H9 (cell line): ENCODE measurements at regions not wholly inside any gene's neighbourhood (a gene's known extent, or its start where the extent isn't known, plus 50 kb on each side); places are given as distances from the start of the nearest gene placed in this dataset.

Source experiments
- DNase-seq: peaks from one replicate; pipeline ENCODE4 v3.0.0-alpha.2; 2017
- H2AFZ ChIP-seq: one replicate; pipeline ENCODE4 v1.6.1; 2013; ENCODE audit warnings: mild to moderate bottlenecking, low read length, control low read depth, moderate library complexity
- H2AK5ac ChIP-seq: 2 replicates; pipeline ENCODE4 v1.6.1; 2013; ENCODE audit warnings: low read length, control low read depth, mixed read lengths; ENCODE audit not compliant: insufficient read length
- H2BK120ac ChIP-seq: one replicate; pipeline ENCODE4 v1.6.1; 2013; ENCODE audit warnings: low read depth, mild to moderate bottlenecking, low read length, control low read depth, inconsistent platforms; ENCODE audit not compliant: poor library complexity, severe bottlenecking
- H2BK12ac ChIP-seq: 2 replicates; pipeline ENCODE4 v1.6.1; 2013; ENCODE audit warnings: low read length, control low read depth, mixed read lengths, low read depth; ENCODE audit not compliant: insufficient read length
- H2BK15ac ChIP-seq: 2 replicates; pipeline ENCODE4 v1.6.1; 2013; ENCODE audit warnings: low read depth, low read length, control low read depth
- H2BK20ac ChIP-seq: one replicate; pipeline ENCODE4 v1.6.1; 2013; ENCODE audit warnings: low read depth, mild to moderate bottlenecking, low read length, control low read depth, inconsistent platforms; ENCODE audit not compliant: poor library complexity, severe bottlenecking
- H2BK5ac ChIP-seq: 2 replicates; pipeline ENCODE4 v1.6.1; 2013; ENCODE audit warnings: low read length, control low read depth, mixed read lengths; ENCODE audit not compliant: insufficient read length
- H3K14ac ChIP-seq: 2 replicates; pipeline ENCODE4 v1.6.1; 2013; ENCODE audit warnings: low read length, control low read depth; ENCODE audit not compliant: insufficient read depth
- H3K18ac ChIP-seq: 2 replicates; pipeline ENCODE4 v1.6.1; 2013; ENCODE audit warnings: low read depth, mild to moderate bottlenecking, mixed read lengths, low read length, control low read depth; ENCODE audit not compliant: insufficient read length
- H3K23ac ChIP-seq: 2 replicates; pipeline ENCODE4 v1.6.1; 2013; ENCODE audit warnings: low read length, control low read depth, mixed read lengths, low read depth; ENCODE audit not compliant: insufficient read length
- H3K23me2 ChIP-seq: 2 replicates; pipeline ENCODE4 v1.6.1; 2013; ENCODE audit warnings: low read depth, mild to moderate bottlenecking, mixed read lengths, low read length, control low read depth; ENCODE audit not compliant: insufficient read length, poor library complexity, severe bottlenecking
- H3K27ac ChIP-seq: 2 replicates; pipeline ENCODE4 v1.5.1; 2013; ENCODE audit warnings: low read length, control low read depth, mixed read lengths, low read depth; ENCODE audit not compliant: insufficient read length
- H3K27me3 ChIP-seq: 2 replicates; pipeline ENCODE4 v1.6.1; 2013; ENCODE audit warnings: low read length, control low read depth, inconsistent platforms; ENCODE audit not compliant: insufficient read depth
- H3K4ac ChIP-seq: 2 replicates; pipeline ENCODE4 v1.6.1; 2013; ENCODE audit warnings: low read depth, mild to moderate bottlenecking, control low read depth, inconsistent platforms, low read length, moderate library complexity
- H3K4me1 ChIP-seq: 2 replicates; pipeline ENCODE4 v1.6.1; 2013; ENCODE audit warnings: low read length, control low read depth, inconsistent platforms; ENCODE audit not compliant: insufficient read depth
- H3K4me2 ChIP-seq: 2 replicates; pipeline ENCODE4 v1.6.1; 2013; ENCODE audit warnings: low read length, control low read depth, mixed read lengths; ENCODE audit not compliant: insufficient read length, insufficient read depth
- H3K56ac ChIP-seq: 2 replicates; pipeline ENCODE4 v1.6.1; 2013; ENCODE audit warnings: low read depth, mild to moderate bottlenecking, mixed read lengths, low read length, control low read depth; ENCODE audit not compliant: insufficient read length
- H3K79me1 ChIP-seq: 2 replicates; pipeline ENCODE4 v1.6.1; 2013; ENCODE audit warnings: low read depth, mild to moderate bottlenecking, moderate library complexity, low read length, control low read depth, inconsistent platforms; ENCODE audit not compliant: insufficient read depth, poor library complexity, severe bottlenecking
- H3K79me2 ChIP-seq: 2 replicates; pipeline ENCODE4 v1.6.1; 2013; ENCODE audit warnings: low read length, control low read depth, inconsistent platforms; ENCODE audit not compliant: insufficient read depth
- H3K9ac ChIP-seq: 2 replicates; pipeline ENCODE4 v1.6.1; 2013; ENCODE audit warnings: low read length, control low read depth, mixed read lengths; ENCODE audit not compliant: insufficient read length; ENCODE audit errors: extremely low read depth
- H3K9me3 ChIP-seq: one replicate; pipeline ENCODE4 v1.6.1; 2013; ENCODE audit warnings: low read depth, low read length, inconsistent platforms; ENCODE audit not compliant: control insufficient read depth
- H3T11ph ChIP-seq: one replicate; pipeline ENCODE4 v1.6.1; 2013; ENCODE audit warnings: mild to moderate bottlenecking, low read length, control low read depth, inconsistent platforms
- H4K20me1 ChIP-seq: one replicate; pipeline ENCODE4 v1.6.1; 2013; ENCODE audit not compliant: control insufficient read depth, insufficient read length, insufficient read depth
- H4K5ac ChIP-seq: 2 replicates; pipeline ENCODE4 v1.6.1; 2013; ENCODE audit warnings: low read depth, mild to moderate bottlenecking, mixed read lengths, low read length, control low read depth; ENCODE audit not compliant: insufficient read length
- H4K8ac ChIP-seq: replicated peaks from 2 replicates; pipeline ENCODE4 v1.6.1; 2013; ENCODE audit warnings: low read length, control low read depth, mixed read lengths, low read depth; ENCODE audit not compliant: insufficient read length
- H4K91ac ChIP-seq: 2 replicates; pipeline ENCODE4 v1.6.1; 2013; ENCODE audit warnings: low read depth, mild to moderate bottlenecking, moderate library complexity, mixed read lengths, low read length, control low read depth; ENCODE audit not compliant: insufficient read length
- H3K27ac Mint-ChIP-seq, 3 experiments: 2 replicates in 2 of 3; 3 replicates in 1 of 3; pipeline ENCODE4 v1.8.0; 2020 to 2021; ENCODE audit warnings: mixed read lengths in 3 of 3, mild to moderate bottlenecking in 1 of 3, moderate library complexity in 1 of 3
- H3K27me3 Mint-ChIP-seq: 2 replicates; pipeline ENCODE4 v1.8.0; 2021; ENCODE audit warnings: low read depth, mild to moderate bottlenecking, moderate library complexity, mixed read lengths
- H3K36me3 Mint-ChIP-seq, 3 experiments: 2 replicates in 2 of 3; 3 replicates in 1 of 3; pipeline ENCODE4 v1.8.0; 2020 to 2021; ENCODE audit warnings: low read depth in 3 of 3, mixed read lengths in 3 of 3; ENCODE audit not compliant: insufficient read depth in 1 of 3
- H3K4me1 Mint-ChIP-seq, 2 experiments: 2 replicates each; pipeline ENCODE4 v1.8.0; 2020; ENCODE audit warnings: mixed read lengths in 2 of 2
- H3K4me3 Mint-ChIP-seq, 2 experiments: 2 replicates in 1 of 2; 3 replicates in 1 of 2; pipeline ENCODE4 v1.8.0; 2020 to 2021; ENCODE audit warnings: mild to moderate bottlenecking in 2 of 2, mixed read lengths in 2 of 2, moderate library complexity in 1 of 2
- H3K9me3 Mint-ChIP-seq, 2 experiments: 2 replicates in 1 of 2; 3 replicates in 1 of 2; pipeline ENCODE4 v1.8.0; 2020; ENCODE audit warnings: mild to moderate bottlenecking in 2 of 2, mixed read lengths in 2 of 2, moderate library complexity in 1 of 2
- CTCF ChIP-seq: fragments of 200-600 bp; sonication (generic); conservative IDR thresholded peaks from 3 replicates; pipeline ENCODE4 v1.8.0; 2021; ENCODE audit warnings: antibody characterized with exemption, mild to moderate bottlenecking
- WGBS: extraction: QIAGEN DNeasy Blood & Tissue Kit; methylation state at CpG from one replicate; pipeline ENCODE4 v1.1.7; 2013; ENCODE audit warnings: missing lambda C conversion rate, low lambda C conversion rate, mixed read lengths; ENCODE audit not compliant: insufficient read length; ENCODE audit errors: extremely low coverage; 5-methylcytosine and 5-hydroxymethylcytosine counted together

DNA sequence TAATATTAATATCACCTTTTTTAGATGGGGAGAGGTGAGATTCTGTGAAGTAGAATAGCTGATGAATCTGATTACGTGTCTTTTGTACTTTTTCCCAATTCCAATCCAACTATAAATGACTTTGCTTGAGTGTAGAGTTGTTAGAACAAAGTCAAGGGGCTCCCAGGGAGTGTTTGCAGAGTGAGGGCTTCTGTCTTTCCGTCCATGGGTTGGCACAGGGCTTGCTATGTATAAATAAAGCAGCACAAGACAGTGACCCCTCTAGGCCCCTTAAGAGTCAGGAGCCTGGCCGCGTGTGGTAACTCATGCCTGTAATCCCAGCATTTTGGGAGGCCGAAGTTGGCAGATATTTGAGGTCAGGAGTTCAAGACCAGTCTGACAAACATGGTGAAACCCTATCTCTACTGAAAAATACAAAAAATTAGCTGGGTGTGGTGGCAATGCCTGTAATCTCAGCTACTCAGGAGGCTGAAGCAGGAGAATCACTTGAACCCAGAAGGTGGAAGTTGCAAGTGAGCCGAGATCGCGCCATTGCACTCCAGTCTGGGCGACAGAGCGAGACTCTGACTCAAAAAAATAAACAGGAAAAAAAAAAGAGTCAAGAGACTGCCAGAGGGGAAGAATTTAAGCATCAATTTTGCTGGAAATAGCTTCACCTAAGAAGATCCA, 127.9 kb upstream of the HS3ST3A1 start:
- Mint-ChIP-seq H3K9me3 (peaks cover 15 to 21% of the 10 kb centered on the region in 2 experiments), H3K27ac (no peak overlapping the region), H3K4me1 (no peaks in the 10 kb centered on the region), H3K4me3 (no peak overlapping the region), H3K36me3 (peaks cover 3 to 21% (median 5%) of the 10 kb centered on the region in 3 experiments; a peak in 6 of 7 replicates), H3K27me3 (no peaks in the 10 kb centered on the region)
- Histone ChIP-seq H3K23ac (no peak overlapping the region), H4K20me1 (no peaks in the 10 kb centered on the region), H2AFZ (no peak overlapping the region), H4K5ac (no peak overlapping the region), H3K56ac (no peak overlapping the region), H2BK12ac (no peak overlapping the region), H3K27me3 (no peaks in the 10 kb centered on the region), H3K9ac (no peak overlapping the region), H3T11ph (no peak overlapping the region), H3K79me2 (no peaks in the 10 kb centered on the region), H3K23me2 (no peaks in the 10 kb centered on the region), H3K4me2 (no peak overlapping the region), H3K14ac (no peak overlapping the region), H2BK120ac (no peak overlapping the region), H2BK15ac (no peak overlapping the region), H3K9me3 (no peaks in the 10 kb centered on the region), H4K91ac (no peak overlapping the region), H3K18ac (no peak overlapping the region), H4K8ac (no peak overlapping the region), H3K79me1 (no peaks in the 10 kb centered on the region), H2AK5ac (no peak overlapping the region), H2BK20ac (no peak overlapping the region), H2BK5ac (no peak overlapping the region), H3K4me1 (no peaks in the 10 kb centered on the region), H3K27ac (no peak overlapping the region), H3K4ac (no peak overlapping the region)
- WGBS = no CpG with 5 or more reads among the region's 10 CpGs
- no peak for DNase-seq
- TF ChIP-seq CTCF = no peak
